ENCODE measurements at regions not wholly inside any gene's neighbourhood (a gene's known extent, or its start where the extent isn't known, plus 50 kb on each side); places are given as distances from the start of the nearest gene placed in this dataset.
"Not testable (repeated sequence)": the region's sequence is repeated elsewhere in the genome, so short reads cannot be mapped to it uniquely, and the experiment has no call there.

DNA sequence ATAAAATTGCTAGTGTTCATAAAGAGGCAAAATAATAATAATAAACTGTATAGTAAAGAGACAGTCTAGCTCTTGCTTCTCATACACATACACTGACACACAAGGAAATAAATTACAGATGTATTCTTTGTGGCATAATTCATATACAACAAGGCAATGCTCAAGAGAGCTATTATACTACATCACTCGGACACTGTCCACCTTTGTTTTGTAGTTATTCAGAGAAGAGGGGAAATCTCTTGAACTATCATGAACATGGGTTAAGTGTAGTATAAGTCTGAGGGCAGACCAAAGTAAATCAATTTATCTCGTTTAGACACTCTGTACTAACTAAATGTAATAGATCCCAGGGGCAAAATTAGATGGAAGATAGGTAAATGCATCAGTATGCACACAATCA is 72.7 kb upstream of the PHIP start:
- no peak for DNase-seq (ENCODE audit: low spot score)

DNA sequence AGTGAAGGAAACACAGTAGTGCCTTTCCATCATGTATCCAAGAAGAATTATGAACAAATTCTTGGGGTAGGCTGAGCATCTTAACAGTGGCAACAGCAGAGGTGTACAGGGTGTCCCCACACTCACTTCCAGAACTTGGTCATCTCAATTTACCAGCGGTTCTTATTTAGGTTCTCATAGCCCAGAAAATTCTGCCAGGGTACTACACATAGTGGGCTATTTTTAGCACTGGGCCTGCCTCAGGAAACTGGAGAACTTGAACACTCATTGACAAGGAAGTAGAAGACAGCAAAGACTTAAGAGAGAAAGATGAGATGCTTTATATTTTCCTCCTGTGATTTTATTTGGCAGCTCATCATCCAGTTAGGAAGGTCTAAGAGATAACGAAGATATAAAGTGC is 71.8 kb upstream of the PHIP start:
- no peak for DNase-seq (ENCODE audit: low spot score)

- peak; percentile 1 for DNase-seq (ENCODE audit: low spot score)
Observed at GRCh38 chr6:79146421-79146820, 68.4 kb upstream of the PHIP start.

- DNase-seq (ENCODE audit: low spot score) = no peak
Observed at GRCh38 chr6:79145301-79145700, 67.2 kb upstream of the PHIP start.

DNA sequence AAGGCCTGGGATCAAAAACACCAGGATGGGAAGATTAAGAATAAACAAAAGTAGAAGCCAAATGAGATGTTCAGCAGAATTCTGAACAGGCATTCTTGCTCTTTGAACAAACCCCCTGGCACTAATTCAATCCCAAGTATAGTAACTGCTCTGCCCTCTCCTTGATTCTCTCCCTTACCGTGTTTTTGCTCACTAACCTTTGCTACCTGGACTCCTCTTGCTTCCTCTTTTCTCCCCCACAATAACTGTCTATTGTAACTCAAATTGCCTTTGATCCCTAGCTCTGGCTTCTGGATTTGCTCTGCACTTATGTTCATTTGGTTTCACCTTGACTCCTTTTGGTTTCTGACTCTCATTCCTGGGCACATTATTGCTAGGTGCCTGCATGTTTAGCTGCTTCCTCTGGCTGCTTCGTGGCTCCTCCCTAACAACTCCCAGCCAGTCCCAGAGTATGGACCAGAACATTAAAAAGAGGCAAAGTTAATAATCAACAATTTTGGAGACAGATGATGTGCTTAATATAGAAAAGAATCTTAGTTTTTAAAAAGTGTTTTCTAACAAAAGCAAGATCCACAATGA is 65.4 kb upstream of the PHIP start:
- DNase-seq (ENCODE audit: low spot score) = no peak

GRCh38 chr6:79138146-79138545 is 60.1 kb upstream of the PHIP start:
- no peak for DNase-seq (ENCODE audit: low spot score)

DNA sequence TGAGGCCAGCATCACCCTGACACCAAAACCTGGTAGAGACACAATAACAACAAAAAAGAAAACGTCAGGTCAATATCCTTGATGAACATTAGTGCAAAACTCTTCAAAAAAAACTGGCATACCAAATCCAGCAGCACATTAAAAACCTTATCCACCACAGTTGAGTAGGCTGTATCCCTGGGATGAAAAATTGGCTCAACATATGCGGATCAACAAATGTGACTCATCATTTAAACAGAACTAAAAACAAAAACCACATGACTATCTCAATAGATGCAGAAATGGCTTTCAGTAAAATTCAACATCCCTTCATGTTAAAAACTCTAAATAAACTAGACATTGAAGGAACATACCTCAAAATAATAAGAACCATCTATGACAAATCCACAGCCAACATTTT is 59.6 kb upstream of the PHIP start:
- no peak for DNase-seq (ENCODE audit: low spot score)

- DNase-seq (ENCODE audit: low spot score) = no peak
Observed at GRCh38 chr6:79135973-79136470, 58.0 kb upstream of the PHIP start.

DNA sequence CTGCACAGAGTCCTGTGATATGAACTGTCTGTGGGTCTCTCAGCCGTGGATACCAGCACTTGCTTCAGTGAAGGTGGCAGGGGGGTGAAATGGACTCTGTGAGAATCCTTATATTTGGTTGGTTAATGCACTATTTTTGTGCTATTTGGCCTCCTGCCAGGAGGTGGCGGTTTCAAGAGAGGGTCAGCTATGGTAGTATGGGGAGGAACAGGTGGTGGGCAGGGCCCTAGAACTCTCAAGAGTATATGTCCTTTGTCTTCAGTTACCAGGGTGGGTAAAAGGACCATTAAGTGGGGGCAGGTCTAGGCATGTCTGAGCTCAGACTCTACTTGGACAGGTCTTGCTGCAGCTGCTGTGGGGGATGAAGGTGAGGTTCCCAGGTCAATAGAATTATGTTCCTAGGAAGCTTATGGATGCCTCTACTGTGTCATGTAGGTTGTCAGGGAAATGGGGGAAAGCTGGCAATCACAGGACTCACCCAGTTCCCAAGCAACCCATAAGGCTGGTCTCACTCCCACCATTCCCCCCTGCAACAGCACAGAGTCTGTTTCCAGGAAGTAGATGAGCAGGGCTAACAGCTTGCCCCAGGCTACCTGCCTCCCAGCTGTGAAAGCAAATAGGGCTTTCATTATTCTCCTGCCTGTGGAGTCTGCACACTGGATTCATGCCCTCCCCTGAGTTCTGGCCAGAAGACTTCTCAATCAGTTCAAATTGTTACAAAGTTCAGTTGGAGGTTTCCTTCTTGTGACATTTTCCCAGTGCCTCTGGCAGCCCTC is 56.8 kb upstream of the PHIP start:
- DNase-seq (ENCODE audit: low spot score) = no peak

DNA sequence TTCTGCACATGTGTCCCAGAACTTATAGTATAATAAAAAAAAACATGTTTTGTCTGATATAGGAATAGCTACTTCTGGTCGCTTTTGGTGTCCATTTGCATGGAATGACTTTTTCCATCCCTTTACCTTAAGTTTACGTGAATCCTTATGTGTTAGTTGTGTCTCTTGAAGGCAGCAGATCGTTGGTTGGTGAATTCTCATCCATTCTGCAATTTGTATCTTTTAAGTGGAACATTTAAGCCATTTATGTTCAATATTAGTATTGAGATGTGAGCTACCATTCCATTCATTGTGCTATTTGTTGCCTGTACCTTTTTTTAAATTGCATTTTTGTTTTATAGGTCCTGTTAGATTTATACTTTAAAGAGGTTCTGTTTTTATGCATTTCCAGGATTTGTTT is 55.1 kb upstream of the PHIP start:
- no peak for DNase-seq (ENCODE audit: low spot score)

DNA sequence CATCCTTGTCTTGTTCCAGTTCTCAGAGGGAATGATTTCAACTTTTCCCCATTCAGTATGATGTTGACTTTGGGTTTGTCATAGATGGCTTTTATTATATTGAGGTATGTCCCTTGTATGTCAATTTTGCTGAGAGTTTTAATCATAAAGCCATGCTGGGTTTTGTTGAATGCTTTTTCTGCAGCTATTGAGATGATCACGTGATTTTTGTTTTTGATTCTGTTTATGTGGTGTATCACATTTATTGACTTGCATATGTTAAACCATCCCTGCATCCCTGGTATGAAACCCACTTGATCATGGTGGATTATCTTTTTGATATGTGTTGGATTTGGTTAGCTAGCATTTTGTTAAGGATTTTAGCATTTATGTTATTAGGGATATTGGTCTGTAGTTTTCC is 53.2 kb upstream of the PHIP start:
- not testable (repeated sequence) for DNase-seq (ENCODE audit: low spot score)
